SKM-1 treated with dmso at 0.1 percent for 144 hours (cell line): ENCODE measurements at regions not wholly inside any gene's neighbourhood (a gene's known extent, or its start where the extent isn't known, plus 50 kb on each side); places are given as distances from the start of the nearest gene placed in this dataset.

Experiments
- DNase-seq: peaks from one replicate; lab custom pipeline; 2025; ENCODE audit not compliant: unreplicated experiment; lab: John Stamatoyannopoulos, UW

- DNase-seq: no peak
Observed at GRCh38 chr3:176469694-176470205, 727.5 kb downstream of the TBL1XR1 start.

- DNase-seq: no peak
Observed at GRCh38 chr3:176463610-176464009, 733.7 kb downstream of the TBL1XR1 start.

- DNase-seq: no peak
Observed at GRCh38 chr3:176447369-176447768, 749.9 kb downstream of the TBL1XR1 start.

- no peak for DNase-seq
Observed at GRCh38 chr3:176442326-176442725, 755.0 kb downstream of the TBL1XR1 start.

- no peak for DNase-seq
Observed at GRCh38 chr3:176439729-176440128, 757.6 kb downstream of the TBL1XR1 start.

GRCh38 chr3:176431991-176432390, 765.3 kb downstream of the TBL1XR1 start:
- DNase-seq: no peak

- no peak for DNase-seq
Observed at GRCh38 chr3:176431038-176431418, 766.3 kb downstream of the TBL1XR1 start.

- peak; percentile 36 for DNase-seq
Observed at GRCh38 chr3:176430244-176431037, 766.8 kb downstream of the TBL1XR1 start.

GRCh38 chr3:176428552-176428951, 768.7 kb downstream of the TBL1XR1 start:
- no peak for DNase-seq

- DNase-seq: no peak
Observed at GRCh38 chr3:176426371-176426770, 770.9 kb downstream of the TBL1XR1 start.

GRCh38 chr3:176416870-176417269, 780.4 kb downstream of the TBL1XR1 start:
- no peak for DNase-seq

- no peak for DNase-seq
Observed at GRCh38 chr3:176415661-176416295, 781.5 kb downstream of the TBL1XR1 start.

- no peak for DNase-seq
Observed at GRCh38 chr3:176412771-176413170, 784.5 kb downstream of the TBL1XR1 start.

GRCh38 chr3:176403531-176403930, 793.8 kb downstream of the TBL1XR1 start:
- DNase-seq: no peak

- no peak for DNase-seq
Observed at GRCh38 chr3:176401211-176401610, 796.1 kb downstream of the TBL1XR1 start.

GRCh38 chr3:176399193-176399592, 798.1 kb downstream of the TBL1XR1 start:
- no peak for DNase-seq

- DNase-seq: no peak
Observed at GRCh38 chr3:176395240-176395639, 802.0 kb downstream of the TBL1XR1 start.

GRCh38 chr3:176378789-176379188, 818.5 kb downstream of the TBL1XR1 start:
- no peak for DNase-seq

- DNase-seq: no peak
Observed at GRCh38 chr3:176376531-176376930, 820.8 kb downstream of the TBL1XR1 start.

- no peak for DNase-seq
Observed at GRCh38 chr3:176375519-176375918, 821.8 kb downstream of the TBL1XR1 start.

- no peak for DNase-seq
Observed at GRCh38 chr3:176362191-176362731, 835.0 kb downstream of the TBL1XR1 start.

- no peak for DNase-seq
Observed at GRCh38 chr3:176359211-176359610, 838.1 kb downstream of the TBL1XR1 start.
